HL-60 (cell line): ENCODE measurements at regions not wholly inside any gene's neighbourhood (a gene's known extent, or its start where the extent isn't known, plus 50 kb on each side); places are given as distances from the start of the nearest gene placed in this dataset.

ENCODE experiments used
- POLR2AphosphoS5 ChIP-seq: IDR thresholded peaks from 2 replicates; pipeline ENCODE4 v1.6.1; 2012; ENCODE audit warnings: low read depth
- TF ChIP-seq, protein P1 (sequence below): IDR thresholded peaks from one replicate; pipeline ENCODE4 v1.5.1; 2011; ENCODE audit warnings: low read length, control low read depth, inconsistent platforms; ENCODE audit not compliant: insufficient read depth

DNA sequence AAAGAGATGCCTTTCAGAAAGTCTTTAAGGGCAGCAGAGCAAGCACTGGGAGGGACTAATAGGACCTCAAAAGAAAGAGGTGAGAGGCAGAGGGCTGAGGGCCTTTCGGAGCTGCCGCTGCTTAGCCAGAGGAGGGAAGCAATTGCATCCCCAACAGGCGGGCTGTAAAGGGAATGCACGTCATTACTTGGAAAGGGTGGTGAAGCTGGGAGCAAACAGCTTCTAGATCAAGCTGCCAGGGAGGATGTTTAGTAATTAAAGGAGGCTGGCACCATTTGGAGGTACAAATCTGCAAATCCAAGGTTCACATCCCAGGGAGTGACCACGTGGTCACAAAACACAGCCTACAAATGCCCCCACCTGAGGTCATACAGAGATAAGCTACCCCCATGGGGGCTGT is 429.0 kb upstream of the RBFOX1 start:
- TF ChIP-seq, protein P1, sequence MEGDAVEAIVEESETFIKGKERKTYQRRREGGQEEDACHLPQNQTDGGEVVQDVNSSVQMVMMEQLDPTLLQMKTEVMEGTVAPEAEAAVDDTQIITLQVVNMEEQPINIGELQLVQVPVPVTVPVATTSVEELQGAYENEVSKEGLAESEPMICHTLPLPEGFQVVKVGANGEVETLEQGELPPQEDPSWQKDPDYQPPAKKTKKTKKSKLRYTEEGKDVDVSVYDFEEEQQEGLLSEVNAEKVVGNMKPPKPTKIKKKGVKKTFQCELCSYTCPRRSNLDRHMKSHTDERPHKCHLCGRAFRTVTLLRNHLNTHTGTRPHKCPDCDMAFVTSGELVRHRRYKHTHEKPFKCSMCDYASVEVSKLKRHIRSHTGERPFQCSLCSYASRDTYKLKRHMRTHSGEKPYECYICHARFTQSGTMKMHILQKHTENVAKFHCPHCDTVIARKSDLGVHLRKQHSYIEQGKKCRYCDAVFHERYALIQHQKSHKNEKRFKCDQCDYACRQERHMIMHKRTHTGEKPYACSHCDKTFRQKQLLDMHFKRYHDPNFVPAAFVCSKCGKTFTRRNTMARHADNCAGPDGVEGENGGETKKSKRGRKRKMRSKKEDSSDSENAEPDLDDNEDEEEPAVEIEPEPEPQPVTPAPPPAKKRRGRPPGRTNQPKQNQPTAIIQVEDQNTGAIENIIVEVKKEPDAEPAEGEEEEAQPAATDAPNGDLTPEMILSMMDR: no peak
- TF ChIP-seq POLR2AphosphoS5: no peak
